ENCODE measurements at regions not wholly inside any gene's neighbourhood (a gene's known extent, or its start where the extent isn't known, plus 50 kb on each side); places are given as distances from the start of the nearest gene placed in this dataset.

DNA sequence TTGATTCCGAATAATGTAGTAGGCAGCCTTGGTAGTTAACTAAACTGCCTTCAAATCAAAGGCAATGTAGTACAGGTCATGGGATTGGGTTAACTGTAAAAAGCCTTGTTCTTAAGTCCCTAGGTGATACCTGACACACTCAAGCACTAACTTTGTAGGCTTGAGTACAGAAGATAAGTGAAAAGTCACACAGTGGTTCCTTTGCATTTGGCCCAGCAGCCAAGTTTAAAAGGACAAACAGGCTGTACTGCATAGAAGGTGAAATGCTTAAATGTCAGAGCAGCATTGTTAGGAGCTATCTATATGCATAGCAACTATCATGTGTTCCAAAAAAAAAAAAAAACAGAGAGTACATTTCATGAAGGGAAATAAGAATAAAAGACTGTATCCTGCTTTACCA is 178.4 kb downstream of the ATOH1 start:
- no peak overlapping the region for H3K4me3 ChIP-seq (replicated peaks; ENCODE audit: low read depth, low read length)
- DNase-seq (ENCODE audit: low read depth), result no peak
- TF ChIP-seq, protein P1, sequence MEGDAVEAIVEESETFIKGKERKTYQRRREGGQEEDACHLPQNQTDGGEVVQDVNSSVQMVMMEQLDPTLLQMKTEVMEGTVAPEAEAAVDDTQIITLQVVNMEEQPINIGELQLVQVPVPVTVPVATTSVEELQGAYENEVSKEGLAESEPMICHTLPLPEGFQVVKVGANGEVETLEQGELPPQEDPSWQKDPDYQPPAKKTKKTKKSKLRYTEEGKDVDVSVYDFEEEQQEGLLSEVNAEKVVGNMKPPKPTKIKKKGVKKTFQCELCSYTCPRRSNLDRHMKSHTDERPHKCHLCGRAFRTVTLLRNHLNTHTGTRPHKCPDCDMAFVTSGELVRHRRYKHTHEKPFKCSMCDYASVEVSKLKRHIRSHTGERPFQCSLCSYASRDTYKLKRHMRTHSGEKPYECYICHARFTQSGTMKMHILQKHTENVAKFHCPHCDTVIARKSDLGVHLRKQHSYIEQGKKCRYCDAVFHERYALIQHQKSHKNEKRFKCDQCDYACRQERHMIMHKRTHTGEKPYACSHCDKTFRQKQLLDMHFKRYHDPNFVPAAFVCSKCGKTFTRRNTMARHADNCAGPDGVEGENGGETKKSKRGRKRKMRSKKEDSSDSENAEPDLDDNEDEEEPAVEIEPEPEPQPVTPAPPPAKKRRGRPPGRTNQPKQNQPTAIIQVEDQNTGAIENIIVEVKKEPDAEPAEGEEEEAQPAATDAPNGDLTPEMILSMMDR (IDR thresholded peaks at IDR 0.05; ENCODE audit: low read length, missing control alignments), result no peak

DNA sequence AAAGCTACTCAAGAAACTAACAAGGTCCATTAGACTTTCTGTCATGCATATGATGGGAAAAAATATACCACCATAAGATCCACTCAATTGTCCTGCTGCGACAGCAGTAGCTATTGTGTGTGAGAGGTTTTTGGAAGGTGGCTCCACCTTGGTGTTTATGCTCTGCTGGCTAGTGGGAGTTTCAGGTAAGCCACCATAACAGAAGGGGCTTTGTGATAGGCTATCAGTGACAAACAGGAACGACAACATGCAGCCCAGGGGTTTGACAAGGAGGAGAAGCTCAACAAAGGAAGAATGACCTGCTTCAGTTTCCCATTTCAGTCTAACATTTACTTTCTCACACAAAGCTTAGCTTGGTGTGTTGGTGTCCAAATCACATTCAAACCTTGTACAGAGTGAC is 182.6 kb downstream of the ATOH1 start:
- H3K4me3 ChIP-seq (replicated peaks; ENCODE audit: low read depth, low read length), result no peak overlapping the region
- DNase-seq (ENCODE audit: low read depth), result no peak
- TF ChIP-seq, protein P1 (IDR thresholded peaks at IDR 0.05; ENCODE audit: low read length, missing control alignments), result no peak

DNA sequence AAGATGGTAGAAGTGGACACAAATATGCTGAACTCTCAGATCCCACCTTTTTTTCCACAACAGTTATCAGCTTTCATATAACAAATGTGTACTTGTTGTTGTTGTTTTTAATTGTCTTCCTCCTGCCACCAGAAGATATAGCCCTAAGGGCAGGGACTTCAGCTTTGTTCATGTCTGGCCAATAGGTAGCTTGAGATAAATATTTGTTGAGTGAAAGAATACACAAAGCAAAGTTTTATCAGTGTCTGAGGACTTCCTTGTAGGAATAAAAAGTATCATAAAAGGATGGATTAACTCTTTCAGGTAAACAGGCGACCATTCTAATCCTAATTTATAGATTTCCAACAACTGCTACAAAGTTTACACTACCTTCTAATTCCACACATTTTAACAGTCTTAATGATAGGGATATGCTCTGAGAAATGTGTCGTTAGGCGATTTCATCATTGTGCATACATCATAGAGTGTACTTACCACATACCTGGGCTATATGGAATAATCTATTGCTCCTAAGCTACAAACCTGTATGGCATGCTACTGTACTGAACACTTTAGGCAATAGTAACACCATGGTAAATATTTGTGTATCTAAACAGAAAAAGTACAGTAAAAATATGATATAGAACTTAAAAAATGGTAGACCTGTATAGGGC is 186.1 kb downstream of the ATOH1 start:
- no peak for DNase-seq (ENCODE audit: low read depth)
- TF ChIP-seq, protein P1 (IDR thresholded peaks at IDR 0.05; ENCODE audit: low read length, missing control alignments), result no peak
- no peak overlapping the region for H3K4me3 ChIP-seq (replicated peaks; ENCODE audit: low read depth, low read length)

DNA sequence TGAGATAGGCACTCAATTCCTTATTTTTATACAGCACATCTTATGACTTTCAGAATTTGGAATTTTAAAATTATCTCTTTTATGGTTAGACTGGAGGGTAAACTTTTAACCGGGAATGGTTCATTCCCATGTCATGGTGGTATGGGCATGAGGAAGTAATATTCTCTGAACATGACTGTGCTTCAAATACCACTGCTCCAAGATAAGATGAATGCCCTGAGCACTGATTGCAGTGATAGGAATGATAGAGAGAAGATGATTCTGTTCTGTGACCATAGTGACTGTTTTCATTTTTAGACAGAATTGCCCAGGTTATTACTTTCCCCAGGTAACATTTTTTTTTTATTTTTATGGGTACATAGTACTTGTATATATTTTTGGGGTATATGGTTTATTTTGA is 187.4 kb downstream of the ATOH1 start:
- DNase-seq (ENCODE audit: low read depth), result no peak
- H3K4me3 ChIP-seq (replicated peaks; ENCODE audit: low read depth, low read length), result no peak overlapping the region
- TF ChIP-seq, protein P1 (IDR thresholded peaks at IDR 0.05; ENCODE audit: low read length, missing control alignments), result no peak

DNA sequence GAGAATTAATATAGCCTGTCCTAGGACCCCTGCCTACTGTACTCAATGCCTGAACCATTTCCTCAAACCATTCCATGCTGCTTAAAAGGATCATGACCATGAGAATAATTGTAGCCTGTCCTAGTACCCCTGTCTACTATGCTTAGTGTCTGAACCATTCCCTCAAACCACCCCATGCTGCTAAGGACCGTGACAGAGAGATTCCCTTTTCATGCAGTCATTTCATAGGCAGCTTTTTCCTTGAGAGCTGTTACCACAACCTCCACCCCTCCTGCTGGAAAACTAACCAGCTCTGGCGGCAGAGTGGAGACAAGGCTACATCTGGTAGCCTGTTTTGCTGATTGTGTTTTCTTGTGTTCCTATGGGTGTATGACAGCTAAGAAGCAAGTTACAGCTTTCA is 174.9 kb upstream of the SMARCAD1 start:
- TF ChIP-seq, protein P1 (IDR thresholded peaks at IDR 0.05; ENCODE audit: low read length, missing control alignments), result no peak
- H3K4me3 ChIP-seq (replicated peaks; ENCODE audit: low read depth, low read length), result no peak overlapping the region
- DNase-seq (ENCODE audit: low read depth), result no peak

DNA sequence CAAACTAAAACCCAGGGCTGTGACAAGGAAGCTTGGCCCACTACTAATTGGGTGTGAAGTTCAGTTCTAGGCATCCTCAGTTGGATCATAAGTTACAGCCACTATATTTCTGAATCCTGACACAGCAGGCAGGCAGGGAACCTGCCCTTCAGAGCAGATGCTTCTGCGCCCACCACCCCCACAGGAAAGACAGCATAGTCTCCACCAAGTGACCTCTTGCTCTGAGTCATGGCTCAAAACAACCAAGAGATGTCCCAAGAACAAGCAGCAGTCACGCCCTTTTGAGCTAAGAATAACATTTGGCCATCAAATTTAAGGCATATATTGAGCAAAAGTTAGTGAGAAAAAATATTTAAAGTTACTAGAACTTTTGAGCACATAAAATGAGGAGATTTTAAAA is 170.7 kb upstream of the SMARCAD1 start:
- H3K4me3 ChIP-seq (replicated peaks; ENCODE audit: low read depth, low read length), result no peak overlapping the region
- TF ChIP-seq, protein P1 (IDR thresholded peaks at IDR 0.05; ENCODE audit: low read length, missing control alignments), result no peak
- DNase-seq (ENCODE audit: low read depth), result no peak

DNA sequence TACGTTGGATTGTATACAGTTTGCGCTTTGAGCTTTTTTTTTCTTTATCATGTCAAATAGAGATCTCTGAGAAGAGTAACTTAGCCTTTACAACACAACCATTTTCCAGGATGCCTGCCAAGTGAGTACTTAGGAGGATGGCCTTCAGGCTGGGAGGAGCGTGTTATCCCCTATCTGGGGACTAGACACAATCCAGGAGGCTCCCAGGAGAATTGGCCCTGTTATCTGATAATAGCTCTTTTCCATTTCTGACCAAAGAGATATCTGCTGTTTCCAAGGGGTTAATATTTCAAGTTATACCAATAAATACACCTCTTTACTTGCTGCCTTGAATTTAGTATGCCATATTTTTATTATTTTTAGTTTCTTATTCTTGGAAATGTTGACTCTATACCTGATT is 169.5 kb upstream of the SMARCAD1 start:
- H3K4me3 ChIP-seq (replicated peaks; ENCODE audit: low read depth, low read length), result no peak overlapping the region
- DNase-seq (ENCODE audit: low read depth), result no peak
- TF ChIP-seq, protein P1 (IDR thresholded peaks at IDR 0.05; ENCODE audit: low read length, missing control alignments), result no peak
